22Rv1 (cell line): ENCODE measurements at regions not wholly inside any gene's neighbourhood (a gene's known extent, or its start where the extent isn't known, plus 50 kb on each side); places are given as distances from the start of the nearest gene placed in this dataset.

Source experiments
- CTCF ChIP-seq: fragments of 450-650 bp; IDR thresholded peaks from 2 replicates; pipeline ENCODE4 v1.5.1; 2017; ENCODE audit warnings: mild to moderate bottlenecking
- ZFX ChIP-seq: fragments of 450-650 bp; IDR thresholded peaks from 2 replicates; pipeline ENCODE4 v1.6.1; 2017; ENCODE audit warnings: antibody characterized with exemption, borderline replicate concordance

GRCh38 chr2:38158378-38159118, 82.6 kb upstream of the CYP1B1 start:
- TF ChIP-seq CTCF (no peak), ZFX (no peak)
